ENCODE measurements at regions not wholly inside any gene's neighbourhood (a gene's known extent, or its start where the extent isn't known, plus 50 kb on each side); places are given as distances from the start of the nearest gene placed in this dataset.

DNA sequence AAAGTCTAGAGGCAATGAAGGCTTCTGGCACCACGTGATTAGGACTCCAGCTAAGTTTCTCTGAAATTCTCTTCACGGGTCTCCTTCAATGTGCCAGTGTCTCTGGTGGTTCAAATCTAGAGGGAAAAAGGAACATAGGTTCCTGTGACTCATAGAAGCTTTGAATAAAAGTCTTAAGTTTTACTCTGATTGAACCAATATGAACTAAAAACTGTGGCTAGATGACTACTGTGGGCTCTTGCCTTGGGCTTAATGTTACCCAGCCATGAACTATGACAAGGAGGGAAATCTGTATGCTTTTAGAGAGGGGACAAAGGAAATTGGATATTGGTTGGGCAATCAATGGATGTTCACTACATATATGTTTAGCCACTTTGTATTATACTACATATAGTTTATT, 49.9 kb upstream of the TEX13D start:
- TF ChIP-seq, protein P1, sequence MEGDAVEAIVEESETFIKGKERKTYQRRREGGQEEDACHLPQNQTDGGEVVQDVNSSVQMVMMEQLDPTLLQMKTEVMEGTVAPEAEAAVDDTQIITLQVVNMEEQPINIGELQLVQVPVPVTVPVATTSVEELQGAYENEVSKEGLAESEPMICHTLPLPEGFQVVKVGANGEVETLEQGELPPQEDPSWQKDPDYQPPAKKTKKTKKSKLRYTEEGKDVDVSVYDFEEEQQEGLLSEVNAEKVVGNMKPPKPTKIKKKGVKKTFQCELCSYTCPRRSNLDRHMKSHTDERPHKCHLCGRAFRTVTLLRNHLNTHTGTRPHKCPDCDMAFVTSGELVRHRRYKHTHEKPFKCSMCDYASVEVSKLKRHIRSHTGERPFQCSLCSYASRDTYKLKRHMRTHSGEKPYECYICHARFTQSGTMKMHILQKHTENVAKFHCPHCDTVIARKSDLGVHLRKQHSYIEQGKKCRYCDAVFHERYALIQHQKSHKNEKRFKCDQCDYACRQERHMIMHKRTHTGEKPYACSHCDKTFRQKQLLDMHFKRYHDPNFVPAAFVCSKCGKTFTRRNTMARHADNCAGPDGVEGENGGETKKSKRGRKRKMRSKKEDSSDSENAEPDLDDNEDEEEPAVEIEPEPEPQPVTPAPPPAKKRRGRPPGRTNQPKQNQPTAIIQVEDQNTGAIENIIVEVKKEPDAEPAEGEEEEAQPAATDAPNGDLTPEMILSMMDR (IDR thresholded peaks at IDR 0.05; ENCODE audit: low read length), result no peak
- TF ChIP-seq EZH2 (IDR thresholded peaks at IDR 0.05; ENCODE audit: borderline replicate concordance, low read length), result no peak
